K562 (cell line): ENCODE measurements at regions not wholly inside any gene's neighbourhood (a gene's known extent, or its start where the extent isn't known, plus 50 kb on each side); places are given as distances from the start of the nearest gene placed in this dataset.

ENCODE experiments used
- ATAC-seq: fragments of 200-7000 bp; cut with Tn5 transposase; 3 replicates; pipeline ENCODE4 v1.9.1; 2020; ENCODE audit warnings: moderate library complexity
- BruUV-seq: library from RNA; stranded (reverse); fragments of 400-500 nt; replicated peaks from 2 replicates; lab custom pipeline; 2021; lab: Mats Ljungman, UMichigan
- CTCF ChIA-PET: fragments of 300-600 bp; formaldehyde crosslinking; extraction: SDS; loops from one replicate; lab custom pipeline; 2021; ENCODE audit warnings: low intra/inter-chr PET ratio; lab: Yijun Ruan, JAX
- POLR2A ChIA-PET: fragments of 300-600, 350-650 bp; sonication (Branson Sonifier 250); formaldehyde crosslinking; extraction: SDS; loops from one replicate; lab custom pipeline; 2021; ENCODE audit warnings: antibody characterized with exemption, inconsistent platforms; lab: Yijun Ruan, JAX
- DNase-seq, 4 experiments: peaks; one replicate each; pipeline versions ENCODE4 v3.0.0 to v3.0.0-alpha.2; 2011 to 2018; ENCODE audit warnings: low spot score in 3 of 4, mixed read lengths in 3 of 4; ENCODE audit errors: extremely low read depth in 1 of 4
- FAIRE-seq: peaks from 2 replicates; lab custom pipeline; 2011; peaks lifted over from hg19 to GRCh38; lab: Jason Lieb, UNC
- H2AFZ ChIP-seq: 2 replicates; pipeline ENCODE4 v1.6.0; 2011; ENCODE audit warnings: low read depth, low read length, control low read depth, inconsistent platforms
- H3K27ac ChIP-seq: fragments of 200-600 bp; 3 replicates; pipeline ENCODE4 v1.8.0; 2011; ENCODE audit warnings: low read depth, mild to moderate bottlenecking, control low read depth, inconsistent platforms, low read length, moderate library complexity, mixed read lengths; ENCODE audit errors: extremely low read depth
- H3K27me3 ChIP-seq, 2 experiments: fragments of 300-600 bp in 1 of 2; 2 replicates in 1 of 2; 3 replicates in 1 of 2; pipeline versions ENCODE4 v1.6.0 to v1.8.0; 2011; ENCODE audit warnings: inconsistent platforms in 2 of 2, low read length in 2 of 2, mild to moderate bottlenecking in 1 of 2, mixed read lengths in 1 of 2, moderate library complexity in 1 of 2; ENCODE audit not compliant: control insufficient read depth in 2 of 2, insufficient read depth in 2 of 2
- H3K36me3 ChIP-seq: fragments of 300-600 bp; 3 replicates; pipeline ENCODE4 v1.8.0; 2011; ENCODE audit warnings: mild to moderate bottlenecking, low read length, inconsistent platforms; ENCODE audit not compliant: control insufficient read depth, insufficient read depth
- H3K4me1 ChIP-seq, 2 experiments: fragments of 200-600 bp in 1 of 2; replicated peaks in 1 of 2; 2 replicates in 1 of 2; 3 replicates in 1 of 2; pipeline versions ENCODE4 v1.5.1 to v1.8.0; 2011; ENCODE audit warnings: inconsistent platforms in 2 of 2, low read length in 2 of 2, mild to moderate bottlenecking in 1 of 2, mixed read lengths in 1 of 2, moderate library complexity in 1 of 2; ENCODE audit not compliant: control insufficient read depth in 2 of 2, insufficient read depth in 2 of 2
- H3K4me2 ChIP-seq: 2 replicates; pipeline ENCODE4 v1.6.1; 2011; ENCODE audit warnings: low read length, control low read depth, inconsistent platforms, mixed read lengths; ENCODE audit not compliant: insufficient read depth
- H3K4me3 ChIP-seq: fragments of 200-600 bp; sonication (generic), shearing (Covaris generic); 2 replicates; pipeline ENCODE4 v1.5.1; 2016; ENCODE audit warnings: control low read depth, inconsistent platforms
- H3K79me2 ChIP-seq: fragments of 200-600 bp; 3 replicates; pipeline ENCODE4 v1.8.0; 2011; ENCODE audit warnings: low read length, inconsistent platforms; ENCODE audit not compliant: control insufficient read depth, insufficient read depth
- H3K9ac ChIP-seq, 2 experiments: 2 replicates each; pipeline versions ENCODE4 v1.6.0 to v1.6.1; 2011; ENCODE audit warnings: low read depth in 2 of 2, low read length in 2 of 2, control low read depth in 1 of 2, inconsistent platforms in 1 of 2, mild to moderate bottlenecking in 1 of 2, mixed read lengths in 1 of 2; ENCODE audit not compliant: insufficient read depth in 1 of 2
- H3K9me1 ChIP-seq: one replicate; pipeline ENCODE4 v1.6.0; 2011; ENCODE audit warnings: inconsistent platforms, mild to moderate bottlenecking, low read length, moderate library complexity; ENCODE audit not compliant: control insufficient read depth, insufficient read depth
- H3K9me3 ChIP-seq: replicated peaks from 2 replicates; pipeline ENCODE4 v1.5.1; 2011; ENCODE audit warnings: low read depth, low read length, inconsistent platforms; ENCODE audit not compliant: control insufficient read depth, insufficient read depth
- H4K20me1 ChIP-seq: replicated peaks from 2 replicates; pipeline ENCODE4 v1.6.1; 2011; ENCODE audit warnings: low read length, inconsistent platforms, mixed read lengths; ENCODE audit not compliant: control insufficient read depth, insufficient read depth
- CCNT2 ChIP-seq: IDR thresholded peaks from 2 replicates; pipeline ENCODE4 v1.6.1; 2011; ENCODE audit warnings: borderline replicate concordance, low read depth, mild to moderate bottlenecking, moderate library complexity, mixed read lengths, low read length; ENCODE audit not compliant: insufficient read length; ENCODE audit errors: extremely low read depth
- DMBX1 ChIP-seq: fragments of 250-450 bp; sonication (Bioruptor Pico); IDR thresholded peaks from 2 replicates; pipeline ENCODE4 v1.8.0; 2022; ENCODE audit warnings: inconsistent platforms, mild to moderate bottlenecking, moderate library complexity, borderline replicate concordance
- ETV1 ChIP-seq: fragments of 450-650 bp; conservative IDR thresholded peaks from 2 replicates; pipeline ENCODE4 v1.6.1; 2016; ENCODE audit warnings: missing genetic modification characterization, control low read depth, low read depth, missing compliant biosample characterization
- FOSL1 ChIP-seq: fragments of 200-800 bp; sonication (Bioruptor generic); conservative IDR thresholded peaks from 2 replicates; pipeline ENCODE4 v1.6.1; 2016; ENCODE audit warnings: missing genetic modification characterization, missing compliant biosample characterization
- HOMEZ ChIP-seq: fragments of 250-450 bp; sonication (Bioruptor Pico); IDR thresholded peaks from 2 replicates; pipeline ENCODE4 v1.4.0; 2020; ENCODE audit warnings: mild to moderate bottlenecking, moderate library complexity
- HOXB6 ChIP-seq: fragments of 250-450 bp; sonication (Bioruptor Pico); IDR thresholded peaks from 2 replicates; pipeline ENCODE4 v1.5.1; 2022; ENCODE audit warnings: mild to moderate bottlenecking, borderline replicate concordance
- JUND ChIP-seq, 2 experiments: IDR thresholded peaks; 2 replicates in 1 of 2; 3 replicates in 1 of 2; pipeline ENCODE4 v1.6.1; 2011; ENCODE audit warnings: borderline replicate concordance in 2 of 2, low read depth in 2 of 2, low read length in 2 of 2, improper control_type of control experiment in 1 of 2, missing biosample characterization in 1 of 2, missing genetic modification characterization in 1 of 2, missing genetic modification reagents in 1 of 2
- KLF16 ChIP-seq: IDR thresholded peaks from 2 replicates; pipeline ENCODE4 v1.6.1; 2016; ENCODE audit warnings: antibody characterized with exemption
- NCOA6 ChIP-seq: fragments of 450-650 bp; IDR thresholded peaks from 2 replicates; pipeline ENCODE4 v1.6.1; 2017; ENCODE audit warnings: mild to moderate bottlenecking
- NFE2L1 ChIP-seq: fragments of 450-650 bp; IDR thresholded peaks from 2 replicates; pipeline ENCODE4 v1.6.1; 2016; ENCODE audit warnings: missing genetic modification characterization, low read depth, mild to moderate bottlenecking, missing compliant biosample characterization, moderate library complexity, borderline replicate concordance
- PHB2 ChIP-seq: fragments of 450-650 bp; IDR thresholded peaks from 2 replicates; pipeline ENCODE4 v1.6.1; 2017; ENCODE audit warnings: low read depth
- SAFB ChIP-seq: fragments of 200-400 bp; formaldehyde crosslinking; IDR thresholded peaks from 2 replicates; pipeline ENCODE4 v1.6.1; 2017; ENCODE audit warnings: low read depth, low read length, borderline replicate concordance
- SETDB1 ChIP-seq: IDR thresholded peaks from one replicate; pipeline ENCODE4 v1.6.1; 2012; ENCODE audit warnings: low read length, control low read depth, inconsistent platforms
- U2AF1 ChIP-seq: fragments of 200-400 bp; formaldehyde crosslinking; optimal IDR thresholded peaks from 2 replicates; pipeline ENCODE3; 2017; ENCODE audit warnings: mild to moderate bottlenecking, low read depth, low read length, moderate library complexity
- ZFP30 ChIP-seq: fragments of 250-450 bp; sonication (Bioruptor Pico); IDR thresholded peaks from 2 replicates; pipeline ENCODE4 v1.8.0; 2022; ENCODE audit warnings: moderate library complexity, mild to moderate bottlenecking, inconsistent platforms, borderline replicate concordance
- ZFPM2 ChIP-seq: fragments of 250-450 bp; sonication (Bioruptor Pico); IDR thresholded peaks from 2 replicates; pipeline ENCODE4 v1.5.1; 2022; ENCODE audit warnings: mild to moderate bottlenecking
- WGBS: fragments of 100-300 bp; shearing (Covaris generic); methylation state at CpG from one replicate; pipeline ENCODE4 v1.1.6; 2016; ENCODE audit warnings: low coverage, mixed read lengths; ENCODE audit not compliant: insufficient coverage; ENCODE audit errors: missing lambda C conversion rate; 5-methylcytosine and 5-hydroxymethylcytosine counted together
- in situ Hi-C: fragments of 300-500 bp; cut with MboI; formaldehyde crosslinking; loops from 4 replicates; pipeline ENCODE4 v1.15.0; 2018; ENCODE audit warnings: inconsistent platforms, mixed read lengths
- intact Hi-C: fragments of 100-400 bp; cut with micrococcal nuclease; formaldehyde crosslinking; loops from 2 replicates; pipeline ENCODE4 v1.14.2; 2022

- Histone ChIP-seq H3K9me1 (no peaks in the 10 kb centered on the region), H3K27me3 (no peaks in the 10 kb centered on the region), H3K4me1 (no peaks in the 10 kb centered on the region), H2AFZ (no peak overlapping the region), H3K36me3 (no peaks in the 10 kb centered on the region), H3K4me3 (no peak overlapping the region), H3K27ac (no peak overlapping the region), H3K9me3 (no peaks in the 10 kb centered on the region), H3K9ac (no peak overlapping the region), H4K20me1 (no peaks in the 10 kb centered on the region), H3K4me2 (no peak overlapping the region), H3K79me2 (no peaks in the 10 kb centered on the region)
- no TSS peak for BruUV-seq
- ChIA-PET POLR2A (no interaction called here), CTCF (no interaction called here)
- intact Hi-C loops (no loop called here), in situ Hi-C loops (no loop called here)
- DNase-seq = no peak
- no peak for ATAC-seq
- FAIRE-seq = no peak
- TF ChIP-seq SAFB (no peak), CCNT2 (no peak), NCOA6 (no peak)
- WGBS = 0% methylated on average over 6 of the region's 6 CpGs
Observed at GRCh38 chr4:13903901-13904300, 276.4 kb upstream of the BOD1L1 start.

- Histone ChIP-seq H3K27me3 (no peaks in the 10 kb centered on the region), H3K79me2 (no peaks in the 10 kb centered on the region), H3K9me1 (no peaks in the 10 kb centered on the region), H3K9me3 (no peaks in the 10 kb centered on the region), H3K4me3 (no peak overlapping the region), H3K9ac (no peak overlapping the region), H4K20me1 (no peaks in the 10 kb centered on the region), H3K4me1 (no peaks in the 10 kb centered on the region), H3K4me2 (no peak overlapping the region), H2AFZ (no peak overlapping the region), H3K27ac (no peak overlapping the region), H3K36me3 (no peaks in the 10 kb centered on the region)
- BruUV-seq = no TSS peak
- ChIA-PET POLR2A (no interaction called here), CTCF (no interaction called here)
- intact Hi-C loops (no loop called here), in situ Hi-C loops (no loop called here)
- no peak for ATAC-seq
- 0% methylated on average over 5 of the region's 5 CpGs for WGBS
- no peak for DNase-seq
- no peak for FAIRE-seq
- TF ChIP-seq ETV1 (tag) (no peak), HOMEZ (CRISPR knock-in tag) (no peak), HOXB6 (CRISPR knock-in tag) (no peak), FOSL1 (no peak), U2AF1 (no peak), ZFPM2 (CRISPR knock-in tag) (no peak), KLF16 (no peak), JUND (IDR thresholded peaks at IDR 0.05; ENCODE audit: borderline replicate concordance, low read depth, low read length) (no peak), JUND (tag; IDR thresholded peaks at IDR 0.05; ENCODE audit: borderline replicate concordance, low read depth, low read length) (no peak), ZFP30 (CRISPR knock-in tag) (no peak), NFE2L1 (tag) (no peak), DMBX1 (CRISPR knock-in tag) (no peak), PHB2 (no peak), SETDB1 (no peak)
Observed at GRCh38 chr4:13905543-13905942, 278.0 kb upstream of the BOD1L1 start.
